ENCODE measurements at regions not wholly inside any gene's neighbourhood (a gene's known extent, or its start where the extent isn't known, plus 50 kb on each side); places are given as distances from the start of the nearest gene placed in this dataset.
"Not testable (repeated sequence)": the region's sequence is repeated elsewhere in the genome, so short reads cannot be mapped to it uniquely, and the experiment has no call there.

- no peak for DNase-seq
Observed at GRCh38 chr18:64699081-64699480, 550.2 kb upstream of the LINC00305 start.

GRCh38 chr18:64695851-64696553 lies 547.1 kb upstream of the LINC00305 start:
- DNase-seq: no peak

- no peak for DNase-seq
Observed at GRCh38 chr18:64693766-64694165, 544.9 kb upstream of the LINC00305 start.

GRCh38 chr18:64692826-64693225 lies 543.9 kb upstream of the LINC00305 start:
- no peak for DNase-seq

- DNase-seq: no peak
Observed at GRCh38 chr18:64679121-64679520, 530.2 kb upstream of the LINC00305 start.

- DNase-seq: no peak
Observed at GRCh38 chr18:64678048-64678447, 529.2 kb upstream of the LINC00305 start.

GRCh38 chr18:64674694-64675093 lies 525.8 kb upstream of the LINC00305 start:
- DNase-seq: no peak

GRCh38 chr18:64671293-64671692 lies 522.4 kb upstream of the LINC00305 start:
- not testable (repeated sequence) for DNase-seq

- no peak for DNase-seq
Observed at GRCh38 chr18:64668461-64668962, 519.6 kb upstream of the LINC00305 start.

- DNase-seq: no peak
Observed at GRCh38 chr18:64663086-64663485, 514.2 kb upstream of the LINC00305 start.

- no peak for DNase-seq
Observed at GRCh38 chr18:64659196-64659595, 510.3 kb upstream of the LINC00305 start.

GRCh38 chr18:64653068-64653467 lies 504.2 kb upstream of the LINC00305 start:
- DNase-seq: no peak

GRCh38 chr18:64650068-64650467 lies 501.2 kb upstream of the LINC00305 start:
- DNase-seq: no peak

- no peak for DNase-seq
Observed at GRCh38 chr18:64645753-64646152, 496.9 kb upstream of the LINC00305 start.

- no peak for DNase-seq
Observed at GRCh38 chr18:64639536-64639935, 490.6 kb upstream of the LINC00305 start.

- DNase-seq: no peak
Observed at GRCh38 chr18:64620971-64621560, 472.2 kb upstream of the LINC00305 start.

- DNase-seq: no peak
Observed at GRCh38 chr18:64618390-64618789, 469.5 kb upstream of the LINC00305 start.

GRCh38 chr18:64615021-64615420 lies 466.1 kb upstream of the LINC00305 start:
- DNase-seq: no peak

GRCh38 chr18:64614446-64614845 lies 465.6 kb upstream of the LINC00305 start:
- no peak for DNase-seq

- no peak for DNase-seq
Observed at GRCh38 chr18:64592246-64592645, 443.4 kb upstream of the LINC00305 start.

GRCh38 chr18:64589000-64589399 lies 440.1 kb upstream of the LINC00305 start:
- no peak for DNase-seq

GRCh38 chr18:64566456-64566855 lies 417.6 kb upstream of the LINC00305 start:
- no peak for DNase-seq

GRCh38 chr18:64562651-64563050 lies 413.8 kb upstream of the LINC00305 start:
- no peak for DNase-seq

GRCh38 chr18:64546451-64546850 lies 397.6 kb upstream of the LINC00305 start:
- DNase-seq: no peak

GRCh38 chr18:64539847-64540246 lies 391.0 kb upstream of the LINC00305 start:
- DNase-seq: no peak
